K562 (cell line): ENCODE measurements at regions not wholly inside any gene's neighbourhood (a gene's known extent, or its start where the extent isn't known, plus 50 kb on each side); places are given as distances from the start of the nearest gene placed in this dataset.

Experiments used
- ATAC-seq: fragments of 200-7000 bp; cut with Tn5 transposase; 3 replicates; pipeline ENCODE4 v1.9.1; 2020; ENCODE audit warnings: moderate library complexity
- BruUV-seq: library from RNA; stranded (reverse); fragments of 400-500 nt; replicated peaks from 2 replicates; lab custom pipeline; 2021; lab: Mats Ljungman, UMichigan
- CTCF ChIA-PET: fragments of 300-600 bp; formaldehyde crosslinking; extraction: SDS; loops from one replicate; lab custom pipeline; 2021; ENCODE audit warnings: low intra/inter-chr PET ratio; lab: Yijun Ruan, JAX
- POLR2A ChIA-PET: fragments of 300-600, 350-650 bp; sonication (Branson Sonifier 250); formaldehyde crosslinking; extraction: SDS; loops from one replicate; lab custom pipeline; 2021; ENCODE audit warnings: antibody characterized with exemption, inconsistent platforms; lab: Yijun Ruan, JAX
- DNase-seq, 4 experiments: peaks; one replicate each; pipeline versions ENCODE4 v3.0.0 to v3.0.0-alpha.2; 2011 to 2018; ENCODE audit warnings: low spot score in 3 of 4, mixed read lengths in 3 of 4; ENCODE audit errors: extremely low read depth in 1 of 4
- FAIRE-seq: peaks from 2 replicates; lab custom pipeline; 2011; peaks lifted over from hg19 to GRCh38; lab: Jason Lieb, UNC
- H2AFZ ChIP-seq: 2 replicates; pipeline ENCODE4 v1.6.0; 2011; ENCODE audit warnings: low read depth, low read length, control low read depth, inconsistent platforms
- H3K27ac ChIP-seq: fragments of 200-600 bp; 3 replicates; pipeline ENCODE4 v1.8.0; 2011; ENCODE audit warnings: low read depth, mild to moderate bottlenecking, control low read depth, inconsistent platforms, low read length, moderate library complexity, mixed read lengths; ENCODE audit errors: extremely low read depth
- H3K27me3 ChIP-seq, 2 experiments: fragments of 300-600 bp in 1 of 2; 2 replicates in 1 of 2; 3 replicates in 1 of 2; pipeline versions ENCODE4 v1.6.0 to v1.8.0; 2011; ENCODE audit warnings: inconsistent platforms in 2 of 2, low read length in 2 of 2, mild to moderate bottlenecking in 1 of 2, mixed read lengths in 1 of 2, moderate library complexity in 1 of 2; ENCODE audit not compliant: control insufficient read depth in 2 of 2, insufficient read depth in 2 of 2
- H3K36me3 ChIP-seq: fragments of 300-600 bp; 3 replicates; pipeline ENCODE4 v1.8.0; 2011; ENCODE audit warnings: mild to moderate bottlenecking, low read length, inconsistent platforms; ENCODE audit not compliant: control insufficient read depth, insufficient read depth
- H3K4me1 ChIP-seq, 2 experiments: fragments of 200-600 bp in 1 of 2; replicated peaks in 1 of 2; 2 replicates in 1 of 2; 3 replicates in 1 of 2; pipeline versions ENCODE4 v1.5.1 to v1.8.0; 2011; ENCODE audit warnings: inconsistent platforms in 2 of 2, low read length in 2 of 2, mild to moderate bottlenecking in 1 of 2, mixed read lengths in 1 of 2, moderate library complexity in 1 of 2; ENCODE audit not compliant: control insufficient read depth in 2 of 2, insufficient read depth in 2 of 2
- H3K4me2 ChIP-seq: 2 replicates; pipeline ENCODE4 v1.6.1; 2011; ENCODE audit warnings: low read length, control low read depth, inconsistent platforms, mixed read lengths; ENCODE audit not compliant: insufficient read depth
- H3K4me3 ChIP-seq: fragments of 200-600 bp; sonication (generic), shearing (Covaris generic); 2 replicates; pipeline ENCODE4 v1.5.1; 2016; ENCODE audit warnings: control low read depth, inconsistent platforms
- H3K79me2 ChIP-seq: fragments of 200-600 bp; 3 replicates; pipeline ENCODE4 v1.8.0; 2011; ENCODE audit warnings: low read length, inconsistent platforms; ENCODE audit not compliant: control insufficient read depth, insufficient read depth
- H3K9ac ChIP-seq, 2 experiments: 2 replicates each; pipeline versions ENCODE4 v1.6.0 to v1.6.1; 2011; ENCODE audit warnings: low read depth in 2 of 2, low read length in 2 of 2, control low read depth in 1 of 2, inconsistent platforms in 1 of 2, mild to moderate bottlenecking in 1 of 2, mixed read lengths in 1 of 2; ENCODE audit not compliant: insufficient read depth in 1 of 2
- H3K9me1 ChIP-seq: one replicate; pipeline ENCODE4 v1.6.0; 2011; ENCODE audit warnings: inconsistent platforms, mild to moderate bottlenecking, low read length, moderate library complexity; ENCODE audit not compliant: control insufficient read depth, insufficient read depth
- H3K9me3 ChIP-seq: replicated peaks from 2 replicates; pipeline ENCODE4 v1.5.1; 2011; ENCODE audit warnings: low read depth, low read length, inconsistent platforms; ENCODE audit not compliant: control insufficient read depth, insufficient read depth
- H4K20me1 ChIP-seq: replicated peaks from 2 replicates; pipeline ENCODE4 v1.6.1; 2011; ENCODE audit warnings: low read length, inconsistent platforms, mixed read lengths; ENCODE audit not compliant: control insufficient read depth, insufficient read depth
- CBX5 ChIP-seq: IDR thresholded peaks from 2 replicates; pipeline ENCODE4 v1.6.1; 2014; ENCODE audit warnings: low read depth, borderline replicate concordance
- EP300 ChIP-seq: IDR thresholded peaks from 2 replicates; pipeline ENCODE4 v1.6.1; 2012; ENCODE audit warnings: low read length, improper control_type of control experiment
- HMGN3 ChIP-seq: IDR thresholded peaks from 2 replicates; pipeline ENCODE4 v1.6.1; 2011; ENCODE audit warnings: borderline replicate concordance, low read depth, mild to moderate bottlenecking, mixed read lengths, low read length; ENCODE audit not compliant: insufficient read length; ENCODE audit errors: extremely low read depth
- PHTF2 ChIP-seq: fragments of 250-450 bp; sonication (Bioruptor Pico); IDR thresholded peaks from 2 replicates; pipeline ENCODE4 v1.5.0; 2021; ENCODE audit warnings: mild to moderate bottlenecking
- POLR3G ChIP-seq: IDR thresholded peaks from 2 replicates; pipeline ENCODE4 v1.6.1; 2011; ENCODE audit not compliant: insufficient read length, insufficient replicate concordance; ENCODE audit errors: extremely low read depth
- SAP30 ChIP-seq: fragments of 200-600 bp; sonication (generic); IDR thresholded peaks from 2 replicates; pipeline ENCODE4 v1.6.1; 2012; ENCODE audit warnings: borderline replicate concordance, low read depth, mild to moderate bottlenecking, moderate library complexity, low read length, control low read depth, inconsistent platforms; ENCODE audit not compliant: insufficient read depth, poor library complexity, severe bottlenecking
- THRAP3 ChIP-seq: fragments of 450-650 bp; IDR thresholded peaks from 2 replicates; pipeline ENCODE4 v1.6.1; 2016; ENCODE audit warnings: mild to moderate bottlenecking, inconsistent platforms, borderline replicate concordance
- U2AF2 ChIP-seq: fragments of 200-400 bp; formaldehyde crosslinking; optimal IDR thresholded peaks from 2 replicates; pipeline ENCODE3; 2017; ENCODE audit warnings: low read depth, mild to moderate bottlenecking, low read length
- XRCC5 ChIP-seq: fragments of 200-400 bp; formaldehyde crosslinking; IDR thresholded peaks from 2 replicates; pipeline ENCODE4 v1.6.1; 2017; ENCODE audit warnings: low read depth, mild to moderate bottlenecking, low read length
- ZNF609 ChIP-seq: sonication (generic); formaldehyde crosslinking; IDR thresholded peaks from 2 replicates; pipeline ENCODE4 v1.8.1; 2023; ENCODE audit warnings: missing genetic modification reagents, mild to moderate bottlenecking, borderline replicate concordance
- ZNF717 ChIP-seq: fragments of 250-450 bp; sonication (Bioruptor Pico); IDR thresholded peaks from 2 replicates; pipeline ENCODE4 v1.5.0; 2021
- WGBS: fragments of 100-300 bp; shearing (Covaris generic); methylation state at CpG from one replicate; pipeline ENCODE4 v1.1.6; 2016; ENCODE audit warnings: low coverage, mixed read lengths; ENCODE audit not compliant: insufficient coverage; ENCODE audit errors: missing lambda C conversion rate; 5-methylcytosine and 5-hydroxymethylcytosine counted together
- in situ Hi-C: fragments of 300-500 bp; cut with MboI; formaldehyde crosslinking; loops from 4 replicates; pipeline ENCODE4 v1.15.0; 2018; ENCODE audit warnings: inconsistent platforms, mixed read lengths
- intact Hi-C: fragments of 100-400 bp; cut with micrococcal nuclease; formaldehyde crosslinking; loops from 2 replicates; pipeline ENCODE4 v1.14.2; 2022

DNA sequence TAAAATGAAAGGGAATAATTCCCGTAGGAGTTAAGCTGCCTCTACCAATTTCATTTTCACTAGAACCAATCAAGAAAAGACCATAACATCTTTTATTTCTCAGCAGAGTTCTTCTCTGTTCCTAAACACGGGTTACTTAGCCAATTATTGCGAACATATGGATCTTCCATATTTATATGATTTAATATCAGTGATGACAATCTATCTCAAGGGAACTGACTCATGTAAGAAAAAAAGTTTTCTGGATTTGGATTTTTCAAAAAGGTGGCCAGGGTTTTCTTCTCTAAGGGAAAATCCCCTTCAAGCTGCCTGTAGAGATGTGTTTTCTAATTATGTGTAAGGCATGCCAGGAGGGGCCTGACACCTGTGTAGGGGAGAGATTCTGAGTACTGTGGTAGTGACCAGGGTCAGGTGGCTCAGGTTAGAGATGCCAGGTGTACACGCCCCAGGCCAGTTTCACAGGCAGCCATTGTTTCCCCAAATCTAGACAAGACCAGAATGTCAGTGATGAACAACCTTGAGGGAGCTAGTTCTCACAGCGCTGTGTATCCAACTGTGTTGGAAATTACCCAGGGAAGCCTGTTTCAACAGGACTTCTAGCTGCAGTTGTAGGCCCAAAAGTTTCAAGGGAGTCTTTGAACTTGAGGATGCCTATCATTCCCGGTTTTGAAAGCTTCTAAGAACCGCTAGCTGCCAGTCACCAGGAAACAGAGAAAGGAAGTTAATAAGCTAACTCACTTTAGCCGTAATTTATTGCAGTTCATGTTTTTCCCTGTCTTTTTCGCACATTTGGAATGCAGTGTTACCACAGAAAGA is 572.5 kb upstream of the RGMB start:
- no peaks in the 10 kb centered on the region for H4K20me1 ChIP-seq
- TF ChIP-seq XRCC5 (no peak), POLR3G (no peak), HMGN3 (no peak), ZNF717 (no peak), PHTF2 (no peak), CBX5 (no peak), U2AF2 (no peak), SAP30 (no peak), EP300 (no peak), THRAP3 (no peak), ZNF609 (no peak)
- TF ChIP-seq, all 486 proteins: peak for 0
- Histone ChIP-seq H3K4me1 (no peaks in the 10 kb centered on the region), H3K36me3 (no peaks in the 10 kb centered on the region), H2AFZ (no peak overlapping the region), H3K9me1 (no peaks in the 10 kb centered on the region), H3K79me2 (no peaks in the 10 kb centered on the region), H3K27me3 (no peaks in the 10 kb centered on the region), H3K27ac (no peak overlapping the region), H3K4me2 (no peak overlapping the region), H3K4me3 (no peak overlapping the region), H3K9me3 (no peaks in the 10 kb centered on the region), H3K9ac (no peak overlapping the region)
- ATAC-seq (no peak), DNase-seq (no peak), FAIRE-seq (no peak)
- WGBS: under 1% methylated on average over 9 of the region's 9 CpGs
- BruUV-seq: no TSS peak
- in situ Hi-C loops (no loop called here), intact Hi-C loops (no loop called here)
- ChIA-PET POLR2A (no interaction called here), CTCF (no interaction called here)
